ENCODE measurements at regions not wholly inside any gene's neighbourhood (a gene's known extent, or its start where the extent isn't known, plus 50 kb on each side); places are given as distances from the start of the nearest gene placed in this dataset.

DNA sequence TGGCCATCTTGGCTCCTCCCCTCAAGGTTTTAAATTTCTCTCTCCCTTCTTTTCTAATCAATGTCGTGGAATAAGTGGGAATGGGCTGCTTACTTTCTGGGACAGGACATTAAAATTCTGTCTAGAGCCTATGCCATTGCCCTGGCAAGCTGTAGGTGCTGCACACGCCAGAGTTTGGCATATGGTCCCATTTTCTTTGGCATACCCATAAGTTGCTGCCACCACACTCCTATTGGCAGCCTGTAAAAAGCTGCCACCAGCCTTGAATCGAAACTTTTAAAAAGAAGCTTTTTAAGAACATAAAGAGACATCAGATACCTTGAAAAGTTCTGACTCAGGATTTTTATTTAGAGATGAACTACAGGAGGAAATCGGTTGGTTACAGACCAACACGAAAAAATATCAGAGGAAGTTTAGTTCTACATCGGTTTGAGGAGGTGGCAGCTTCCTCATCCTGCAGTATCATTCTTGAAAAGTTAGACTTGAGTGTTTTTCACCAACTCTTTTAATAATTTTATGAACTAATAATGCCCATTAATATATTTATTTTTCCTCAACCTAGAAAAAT lies 517.8 kb upstream of the ANO5 start:
- TF ChIP-seq SMC3 (IDR thresholded peaks at IDR 0.05; ENCODE audit: low read depth, low read length) (no peak), EP300 (IDR thresholded peaks at IDR 0.05; ENCODE audit: borderline replicate concordance in 1 of 2, low read depth in 1 of 2, low read length in 1 of 2) (no peak), MXI1 (IDR thresholded peaks at IDR 0.05; ENCODE audit: low read depth, low read length) (no peak), FOXM1 (IDR thresholded peaks at IDR 0.05; ENCODE audit: low read depth) (no peak), SIN3A (IDR thresholded peaks at IDR 0.05; ENCODE audit: borderline replicate concordance, low read depth, low read length) (no peak), REST (IDR thresholded peaks at IDR 0.05; ENCODE audit: low read depth, low read length) (no peak)
- TF ChIP-seq, protein P1, sequence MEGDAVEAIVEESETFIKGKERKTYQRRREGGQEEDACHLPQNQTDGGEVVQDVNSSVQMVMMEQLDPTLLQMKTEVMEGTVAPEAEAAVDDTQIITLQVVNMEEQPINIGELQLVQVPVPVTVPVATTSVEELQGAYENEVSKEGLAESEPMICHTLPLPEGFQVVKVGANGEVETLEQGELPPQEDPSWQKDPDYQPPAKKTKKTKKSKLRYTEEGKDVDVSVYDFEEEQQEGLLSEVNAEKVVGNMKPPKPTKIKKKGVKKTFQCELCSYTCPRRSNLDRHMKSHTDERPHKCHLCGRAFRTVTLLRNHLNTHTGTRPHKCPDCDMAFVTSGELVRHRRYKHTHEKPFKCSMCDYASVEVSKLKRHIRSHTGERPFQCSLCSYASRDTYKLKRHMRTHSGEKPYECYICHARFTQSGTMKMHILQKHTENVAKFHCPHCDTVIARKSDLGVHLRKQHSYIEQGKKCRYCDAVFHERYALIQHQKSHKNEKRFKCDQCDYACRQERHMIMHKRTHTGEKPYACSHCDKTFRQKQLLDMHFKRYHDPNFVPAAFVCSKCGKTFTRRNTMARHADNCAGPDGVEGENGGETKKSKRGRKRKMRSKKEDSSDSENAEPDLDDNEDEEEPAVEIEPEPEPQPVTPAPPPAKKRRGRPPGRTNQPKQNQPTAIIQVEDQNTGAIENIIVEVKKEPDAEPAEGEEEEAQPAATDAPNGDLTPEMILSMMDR (IDR thresholded peaks at IDR 0.05): no peak
- TF ChIP-seq, protein P2, sequence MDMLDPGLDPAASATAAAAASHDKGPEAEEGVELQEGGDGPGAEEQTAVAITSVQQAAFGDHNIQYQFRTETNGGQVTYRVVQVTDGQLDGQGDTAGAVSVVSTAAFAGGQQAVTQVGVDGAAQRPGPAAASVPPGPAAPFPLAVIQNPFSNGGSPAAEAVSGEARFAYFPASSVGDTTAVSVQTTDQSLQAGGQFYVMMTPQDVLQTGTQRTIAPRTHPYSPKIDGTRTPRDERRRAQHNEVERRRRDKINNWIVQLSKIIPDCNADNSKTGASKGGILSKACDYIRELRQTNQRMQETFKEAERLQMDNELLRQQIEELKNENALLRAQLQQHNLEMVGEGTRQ (IDR thresholded peaks at IDR 0.05; ENCODE audit: borderline replicate concordance, low read depth, low read length): no peak
